Spleen (tissue), 11 donors: ENCODE measurements at regions not wholly inside any gene's neighbourhood (a gene's known extent, or its start where the extent isn't known, plus 50 kb on each side); places are given as distances from the start of the nearest gene placed in this dataset.

Source experiments
- DNase-seq: peaks from one replicate; pipeline ENCODE4 v3.0.0-alpha.2; 2020
- H3K27ac ChIP-seq, 8 donors: fragments of 200-600 bp; sonication (generic) in 7 of 8; 1 replicate in 4 of 8; 2 replicates in 4 of 8; pipeline versions ENCODE4 v1.5.0 to v1.8.0; 2016 to 2021; ENCODE audit warnings: inconsistent platforms in 4 of 8, mild to moderate bottlenecking in 4 of 8, moderate library complexity in 1 of 8
- H3K27me3 ChIP-seq, 7 donors: fragments of 200-600 bp; sonication (generic) in 6 of 7; replicated peaks in 1 of 7; 1 replicate in 4 of 7; 2 replicates in 3 of 7; pipeline versions ENCODE4 v1.5.0 to v1.8.0; 2016 to 2021; ENCODE audit warnings: inconsistent platforms in 3 of 7, mild to moderate bottlenecking in 1 of 7
- H3K36me3 ChIP-seq, 6 donors: fragments of 200-600 bp; sonication (generic) in 5 of 6; 1 replicate in 4 of 6; 2 replicates in 2 of 6; pipeline versions ENCODE4 v1.5.0 to v1.8.0; 2016 to 2021; ENCODE audit warnings: inconsistent platforms in 2 of 6
- H3K4me1 ChIP-seq, 6 donors: fragments of 200-600 bp; sonication (generic) in 5 of 6; 1 replicate in 3 of 6; 2 replicates in 3 of 6; pipeline versions ENCODE4 v1.5.0 to v1.8.0; 2016 to 2021; ENCODE audit warnings: inconsistent platforms in 3 of 6
- H3K4me3 ChIP-seq, 8 donors: fragments of 200-600 bp; sonication (generic) in 7 of 8; 1 replicate in 4 of 8; 2 replicates in 4 of 8; pipeline versions ENCODE4 v1.5.0 to v1.8.0; 2016 to 2021; ENCODE audit warnings: inconsistent platforms in 4 of 8, mild to moderate bottlenecking in 4 of 8, moderate library complexity in 2 of 8
- H3K9me3 ChIP-seq, 8 donors: fragments of 200-600 bp; sonication (generic) in 7 of 8; 1 replicate in 4 of 8; 2 replicates in 4 of 8; pipeline versions ENCODE4 v1.5.0 to v1.8.0; 2016 to 2021; ENCODE audit warnings: inconsistent platforms in 4 of 8
- POLR2A ChIP-seq, 3 donors: fragments of 450-650 bp; IDR thresholded peaks; one replicate each; pipeline ENCODE4 v1.5.1; 2017; ENCODE audit warnings: antibody characterized with exemption in 3 of 3, mild to moderate bottlenecking in 1 of 3
- POLR2AphosphoS5 ChIP-seq, 3 donors: sonication (generic); formaldehyde crosslinking; IDR thresholded peaks; one replicate each; pipeline ENCODE4 v1.5.1; 2017; ENCODE audit warnings: antibody characterized with exemption in 3 of 3
- WGBS, 5 donors: extraction: QIAGEN DNeasy Blood & Tissue Kit in 3 of 5; methylation state at CpG; one replicate each; pipeline versions ENCODE4 v1.1.5 to v1.1.7; 2013 to 2018; 5-methylcytosine and 5-hydroxymethylcytosine counted together
- intact Hi-C: fragments of 100-400 bp; cut with DNase I; formaldehyde crosslinking; loops from one replicate; pipeline ENCODE4 v1.15.0; 2023; ENCODE audit warnings: low total_unique reads
- TF ChIP-seq, protein P1 (sequence below), 11 experiments: fragments of 200-600 bp in 7 of 11; fragments of 450-650 bp in 4 of 11; sonication (generic) in 4 of 11; IDR thresholded peaks in 8 of 11; conservative IDR thresholded peaks in 3 of 11; 1 replicate in 7 of 11; 2 replicates in 4 of 11; pipeline versions ENCODE4 v1.4.0 to v1.8.0; 2016 to 2021; ENCODE audit warnings: antibody characterized with exemption in 11 of 11, inconsistent platforms in 4 of 11, mild to moderate bottlenecking in 1 of 11
- donor health status: healthy with polysubstance abuse.
- donor health status: DM: no; HTN: no; CAD: no; lungs with moderate emphysema.
- donor health status: DM: no; HTN: no; CAD: no.
- donor health status: Bipolar disorder and iron deficiency.
- donor health status: healthy.
- donor health status: DM: no; HTN: no; CAD: no.
- donor health status: DM: yes; HTN: yes; CAD: no.

GRCh38 chr7:69060516-69060915 lies 537.8 kb upstream of the AUTS2 start:
- Histone ChIP-seq H3K27ac (no peak overlapping the region), H3K9me3 (peaks cover 0 to 51% (median 11%) of the 10 kb centered on the region in 8 donors), H3K27me3 (no peaks in the 10 kb centered on the region), H3K4me3 (no peak overlapping the region), H3K4me1 (no peaks in the 10 kb centered on the region), H3K36me3 (no peaks in the 10 kb centered on the region)
- WGBS, 5 donors = 35 to 67% (median 57%) methylated on average over 3 of the region's 3 CpGs
- intact Hi-C loops = no loop called here
- DNase-seq = no peak
- no peak for TF ChIP-seq POLR2AphosphoS5 (IDR thresholded peaks at IDR 0.05)
- TF ChIP-seq POLR2A (IDR thresholded peaks at IDR 0.05) = no peak
- TF ChIP-seq, protein P1, sequence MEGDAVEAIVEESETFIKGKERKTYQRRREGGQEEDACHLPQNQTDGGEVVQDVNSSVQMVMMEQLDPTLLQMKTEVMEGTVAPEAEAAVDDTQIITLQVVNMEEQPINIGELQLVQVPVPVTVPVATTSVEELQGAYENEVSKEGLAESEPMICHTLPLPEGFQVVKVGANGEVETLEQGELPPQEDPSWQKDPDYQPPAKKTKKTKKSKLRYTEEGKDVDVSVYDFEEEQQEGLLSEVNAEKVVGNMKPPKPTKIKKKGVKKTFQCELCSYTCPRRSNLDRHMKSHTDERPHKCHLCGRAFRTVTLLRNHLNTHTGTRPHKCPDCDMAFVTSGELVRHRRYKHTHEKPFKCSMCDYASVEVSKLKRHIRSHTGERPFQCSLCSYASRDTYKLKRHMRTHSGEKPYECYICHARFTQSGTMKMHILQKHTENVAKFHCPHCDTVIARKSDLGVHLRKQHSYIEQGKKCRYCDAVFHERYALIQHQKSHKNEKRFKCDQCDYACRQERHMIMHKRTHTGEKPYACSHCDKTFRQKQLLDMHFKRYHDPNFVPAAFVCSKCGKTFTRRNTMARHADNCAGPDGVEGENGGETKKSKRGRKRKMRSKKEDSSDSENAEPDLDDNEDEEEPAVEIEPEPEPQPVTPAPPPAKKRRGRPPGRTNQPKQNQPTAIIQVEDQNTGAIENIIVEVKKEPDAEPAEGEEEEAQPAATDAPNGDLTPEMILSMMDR (IDR thresholded peaks at IDR 0.05 in 8 of 11, conservative IDR thresholded peaks at IDR 0.05 in 3 of 11) = no peak

DNA sequence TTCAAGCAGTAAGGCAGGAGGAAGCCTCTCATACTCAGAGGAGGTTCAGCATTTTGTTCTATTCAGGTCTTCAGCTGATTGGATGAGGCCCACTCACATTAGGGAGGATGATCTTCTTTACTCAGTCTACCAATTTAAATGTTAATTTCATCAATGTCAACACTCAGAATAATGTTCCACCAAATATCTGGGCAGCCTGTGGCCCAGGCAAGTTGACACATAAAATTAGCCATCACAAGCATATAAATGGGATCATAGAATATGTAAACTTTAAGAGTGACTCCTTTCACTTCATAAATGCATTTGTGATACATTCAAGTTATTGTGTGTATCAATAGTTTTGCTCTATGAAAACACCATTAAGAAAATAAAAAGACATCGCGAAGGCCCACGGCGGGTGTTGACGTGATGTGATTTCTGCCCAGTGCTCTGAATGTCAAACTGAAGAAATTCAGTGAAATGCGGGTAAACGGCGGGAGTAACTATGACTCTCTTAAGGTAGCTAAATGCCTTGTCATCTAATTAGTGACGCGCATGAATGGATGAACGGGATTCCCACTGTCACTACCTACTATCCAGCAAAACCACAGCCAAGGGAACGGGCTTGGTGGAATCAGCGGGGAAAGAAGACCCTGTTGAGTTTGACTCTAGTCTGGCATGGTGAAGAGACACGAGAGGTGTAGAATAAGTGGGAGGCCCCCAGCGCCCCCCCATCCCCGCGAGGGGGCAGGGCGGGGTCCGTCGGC lies 536.1 kb upstream of the AUTS2 start:
- H3K36me3 ChIP-seq = no peaks in the 10 kb centered on the region
- H3K27ac ChIP-seq = no peak overlapping the region
- no peaks in the 10 kb centered on the region for H3K4me1 ChIP-seq
- intact Hi-C loops = no loop called here
- H3K4me3 ChIP-seq = no peak overlapping the region
- H3K9me3 ChIP-seq = peaks cover 0 to 46% (median 12%) of the 10 kb centered on the region in 8 donors
- 91 to 96% (median 94%) methylated on average over 20 of the region's 20 CpGs for WGBS, 5 donors
- TF ChIP-seq, protein P1 (IDR thresholded peaks at IDR 0.05 in 8 of 11, conservative IDR thresholded peaks at IDR 0.05 in 3 of 11) = no peak
- TF ChIP-seq POLR2A (IDR thresholded peaks at IDR 0.05) = no peak
- no peak for TF ChIP-seq POLR2AphosphoS5 (IDR thresholded peaks at IDR 0.05)
- DNase-seq = no peak
- H3K27me3 ChIP-seq = no peaks in the 10 kb centered on the region

GRCh38 chr7:69067397-69067796 lies 530.9 kb upstream of the AUTS2 start:
- 30 to 37% (median 34%) methylated on average over 3 of the region's 3 CpGs for WGBS, 5 donors
- TF ChIP-seq, protein P1 (IDR thresholded peaks at IDR 0.05 in 8 of 11, conservative IDR thresholded peaks at IDR 0.05 in 3 of 11) = no peak
- no peak for TF ChIP-seq POLR2AphosphoS5 (IDR thresholded peaks at IDR 0.05)
- no peak for TF ChIP-seq POLR2A (IDR thresholded peaks at IDR 0.05)
- peaks cover 0 to 30% (median 11%) of the 10 kb centered on the region in 8 donors for H3K9me3 ChIP-seq
- DNase-seq = no peak
- H3K27me3 ChIP-seq = no peaks in the 10 kb centered on the region
- H3K36me3 ChIP-seq = no peaks in the 10 kb centered on the region
- H3K27ac ChIP-seq = no peak overlapping the region
- intact Hi-C loops = no loop called here
- no peaks in the 10 kb centered on the region for H3K4me1 ChIP-seq
- H3K4me3 ChIP-seq = no peak overlapping the region

DNA sequence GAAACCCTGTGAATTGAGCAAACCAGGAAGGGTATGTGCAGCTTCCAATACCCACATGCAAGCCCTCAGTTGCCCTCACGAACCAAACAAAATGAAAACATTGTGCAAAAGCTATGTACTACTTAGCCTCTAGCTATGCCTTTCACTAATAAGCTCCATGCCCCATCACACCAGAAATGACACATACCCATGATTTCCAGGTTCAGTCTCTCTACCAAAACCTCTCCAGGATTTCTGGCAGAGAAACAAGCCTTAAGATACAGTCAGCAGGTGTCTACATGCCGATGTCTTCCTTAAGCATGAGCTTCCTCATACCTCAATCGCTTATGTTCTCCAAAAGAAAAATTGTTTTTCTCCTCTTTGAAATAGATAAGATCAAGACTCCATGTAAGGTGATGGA lies 527.8 kb upstream of the AUTS2 start:
- no peak for TF ChIP-seq POLR2AphosphoS5 (IDR thresholded peaks at IDR 0.05)
- TF ChIP-seq, protein P1 (IDR thresholded peaks at IDR 0.05 in 8 of 11, conservative IDR thresholded peaks at IDR 0.05 in 3 of 11) = no peak
- TF ChIP-seq POLR2A (IDR thresholded peaks at IDR 0.05) = no peak
- intact Hi-C loops = no loop called here
- H3K4me1 ChIP-seq = no peaks in the 10 kb centered on the region
- WGBS, 5 donors = 80 to 94% (median 86%) methylated on average over 3 of the region's 3 CpGs
- no peak overlapping the region for H3K27ac ChIP-seq
- H3K9me3 ChIP-seq = peaks cover 0 to 35% (median 11%) of the 10 kb centered on the region in 8 donors
- H3K4me3 ChIP-seq = no peak overlapping the region
- no peaks in the 10 kb centered on the region for H3K36me3 ChIP-seq
- no peak for DNase-seq
- H3K27me3 ChIP-seq = no peaks in the 10 kb centered on the region
